HG02798 (cell line): ENCODE measurements at regions not wholly inside any gene's neighbourhood (a gene's known extent, or its start where the extent isn't known, plus 50 kb on each side); places are given as distances from the start of the nearest gene placed in this dataset.

Experiments used
- ATAC-seq: cut with Tn5 transposase; IDR thresholded peaks from one replicate; pipeline ENCODE4 v1.9.1; 2021; ENCODE audit warnings: mild to moderate bottlenecking; ENCODE audit not compliant: unreplicated experiment, poor library complexity

- no peak for ATAC-seq
These were observed 51.5 kb upstream of the EPB41L1 start for GRCh38 chr20:36102809-36103596.

DNA sequence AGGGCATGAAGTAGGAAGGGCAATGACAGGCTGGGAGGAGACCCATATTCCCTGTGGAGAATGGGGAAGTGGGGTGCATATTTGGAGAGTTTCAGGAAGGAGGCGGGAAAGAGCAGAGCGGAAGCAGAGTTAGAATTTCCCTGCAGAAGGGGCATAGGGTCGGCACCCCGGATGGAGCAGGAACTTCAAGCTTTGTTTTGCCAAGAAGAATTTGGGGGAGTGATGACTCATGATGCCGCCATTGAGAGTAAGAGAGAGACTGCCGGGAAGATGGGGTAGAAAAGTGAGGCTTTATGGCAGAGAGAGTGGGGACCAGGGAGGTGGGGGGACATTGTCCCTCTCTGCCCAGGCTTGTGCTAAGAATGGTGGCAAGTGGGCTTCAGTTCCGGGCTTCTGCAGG lies 50.3 kb upstream of the EPB41L1 start:
- no peak for ATAC-seq
